ENCODE measurements at regions not wholly inside any gene's neighbourhood (a gene's known extent, or its start where the extent isn't known, plus 50 kb on each side); places are given as distances from the start of the nearest gene placed in this dataset.
A peak's percentile ranks its signal among the peaks of the same experiment; 100 is the strongest.
"Not testable (repeated sequence)": the region's sequence is repeated elsewhere in the genome, so short reads cannot be mapped to it uniquely, and the experiment has no call there.

DNA sequence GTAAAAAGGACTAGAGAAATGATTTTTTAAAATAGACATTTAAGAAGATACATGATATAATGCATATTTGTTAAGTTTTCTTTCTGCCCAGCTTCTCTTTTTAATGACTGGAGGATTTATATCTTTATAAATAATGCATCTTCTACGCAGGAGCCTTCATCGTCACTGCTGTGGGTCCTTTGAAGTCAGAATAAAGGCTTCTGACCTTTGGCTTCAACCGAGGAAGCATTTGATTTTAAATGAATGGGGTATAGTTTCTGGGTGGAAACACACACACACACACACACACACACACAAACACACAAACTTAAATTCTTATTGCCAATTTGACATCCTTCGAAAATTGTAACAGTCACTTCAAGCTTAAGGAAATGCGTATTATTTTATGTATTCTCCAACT, 690.9 kb downstream of the BRINP3 start:
- TF ChIP-seq, protein P1, sequence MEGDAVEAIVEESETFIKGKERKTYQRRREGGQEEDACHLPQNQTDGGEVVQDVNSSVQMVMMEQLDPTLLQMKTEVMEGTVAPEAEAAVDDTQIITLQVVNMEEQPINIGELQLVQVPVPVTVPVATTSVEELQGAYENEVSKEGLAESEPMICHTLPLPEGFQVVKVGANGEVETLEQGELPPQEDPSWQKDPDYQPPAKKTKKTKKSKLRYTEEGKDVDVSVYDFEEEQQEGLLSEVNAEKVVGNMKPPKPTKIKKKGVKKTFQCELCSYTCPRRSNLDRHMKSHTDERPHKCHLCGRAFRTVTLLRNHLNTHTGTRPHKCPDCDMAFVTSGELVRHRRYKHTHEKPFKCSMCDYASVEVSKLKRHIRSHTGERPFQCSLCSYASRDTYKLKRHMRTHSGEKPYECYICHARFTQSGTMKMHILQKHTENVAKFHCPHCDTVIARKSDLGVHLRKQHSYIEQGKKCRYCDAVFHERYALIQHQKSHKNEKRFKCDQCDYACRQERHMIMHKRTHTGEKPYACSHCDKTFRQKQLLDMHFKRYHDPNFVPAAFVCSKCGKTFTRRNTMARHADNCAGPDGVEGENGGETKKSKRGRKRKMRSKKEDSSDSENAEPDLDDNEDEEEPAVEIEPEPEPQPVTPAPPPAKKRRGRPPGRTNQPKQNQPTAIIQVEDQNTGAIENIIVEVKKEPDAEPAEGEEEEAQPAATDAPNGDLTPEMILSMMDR (IDR thresholded peaks at IDR 0.05; ENCODE audit: low read depth, low read length, missing control alignments) = no peak
- in situ Hi-C loops (cut with HindIII; ENCODE audit: low sequenced_read_pairs) = no loop called here
- no peak overlapping the region for H3K4me3 ChIP-seq (ENCODE audit: low read depth, low read length)
- DNase-seq (ENCODE audit: low read depth) = no peak

DNA sequence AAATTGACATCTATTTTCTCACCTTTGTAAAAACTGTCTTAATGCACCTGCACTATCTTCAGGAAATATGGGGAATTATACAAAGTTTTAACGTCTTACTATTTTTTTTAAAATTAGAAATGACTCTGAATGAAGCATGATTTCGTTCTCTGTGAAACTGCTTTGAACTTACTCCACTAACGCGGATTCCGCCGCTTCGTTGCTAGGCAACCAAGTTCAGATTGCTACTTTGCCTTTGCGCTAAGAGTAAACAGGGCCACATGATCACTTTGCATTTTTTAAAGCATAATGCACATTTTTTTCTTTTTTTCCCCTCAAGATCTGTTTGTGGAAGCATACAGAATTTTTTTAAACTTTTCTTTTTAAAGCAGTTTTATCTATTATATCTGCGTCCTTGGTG, 690.5 kb downstream of the BRINP3 start:
- DNase-seq (ENCODE audit: low read depth) = peak; percentile 28
- TF ChIP-seq, protein P1 (IDR thresholded peaks at IDR 0.05; ENCODE audit: low read depth, low read length, missing control alignments) = no peak
- in situ Hi-C loops (cut with HindIII; ENCODE audit: low sequenced_read_pairs) = no loop called here

GRCh38 chr1:189790335-189790734, 687.3 kb downstream of the BRINP3 start:
- DNase-seq (ENCODE audit: low read depth) = no peak
- TF ChIP-seq, protein P1 (IDR thresholded peaks at IDR 0.05; ENCODE audit: low read depth, low read length, missing control alignments) = no peak
- H3K4me3 ChIP-seq (ENCODE audit: low read depth, low read length) = no peak overlapping the region
- in situ Hi-C loops (cut with HindIII; ENCODE audit: low sequenced_read_pairs) = no loop called here

More for the DNA sequence above, 690.5 kb downstream of the BRINP3 start:
- no peak overlapping the region for H3K4me3 ChIP-seq (ENCODE audit: low read depth, low read length)

DNA sequence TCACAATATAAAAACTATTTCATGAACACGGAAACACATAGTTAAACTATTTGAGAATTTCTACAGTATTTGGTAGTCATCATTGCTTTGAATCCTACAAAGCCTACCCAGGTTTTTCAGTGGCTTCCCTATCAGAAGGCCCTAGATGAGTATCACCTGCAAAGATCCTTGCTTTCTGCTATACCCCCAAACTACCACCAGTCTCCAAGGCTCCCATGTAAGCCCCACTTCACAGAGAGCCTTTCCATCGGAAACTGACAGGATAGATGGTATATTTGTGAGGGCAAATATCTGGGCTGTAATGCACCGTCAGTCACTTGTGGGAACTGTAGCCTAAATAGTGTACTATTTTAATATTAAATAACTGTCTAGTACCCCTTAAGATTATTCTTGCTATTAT, 674.3 kb downstream of the BRINP3 start:
- no peak overlapping the region for H3K4me3 ChIP-seq (ENCODE audit: low read depth, low read length)
- in situ Hi-C loops (cut with HindIII; ENCODE audit: low sequenced_read_pairs) = no loop called here
- no peak for DNase-seq (ENCODE audit: low read depth)
- TF ChIP-seq, protein P1 (IDR thresholded peaks at IDR 0.05; ENCODE audit: low read depth, low read length, missing control alignments) = no peak

GRCh38 chr1:189804352-189804751, 673.3 kb downstream of the BRINP3 start:
- no peak overlapping the region for H3K4me3 ChIP-seq (ENCODE audit: low read depth, low read length)
- TF ChIP-seq, protein P1 (IDR thresholded peaks at IDR 0.05; ENCODE audit: low read depth, low read length, missing control alignments) = no peak
- no peak for DNase-seq (ENCODE audit: low read depth)
- in situ Hi-C loops (cut with HindIII; ENCODE audit: low sequenced_read_pairs) = no loop called here

GRCh38 chr1:189805735-189806134, 671.9 kb downstream of the BRINP3 start:
- TF ChIP-seq, protein P1 (IDR thresholded peaks at IDR 0.05; ENCODE audit: low read depth, low read length, missing control alignments) = no peak
- no peak overlapping the region for H3K4me3 ChIP-seq (ENCODE audit: low read depth, low read length)
- in situ Hi-C loops (cut with HindIII; ENCODE audit: low sequenced_read_pairs) = no loop called here
- DNase-seq (ENCODE audit: low read depth) = no peak

- H3K4me3 ChIP-seq (ENCODE audit: low read depth, low read length); in situ Hi-C loops (cut with HindIII; ENCODE audit: low sequenced_read_pairs); DNase-seq (ENCODE audit: low read depth): not testable (repeated sequence)
Measured at GRCh38 chr1:189810639-189811038, 667.0 kb downstream of the BRINP3 start.
